EH (cell line): ENCODE measurements at regions not wholly inside any gene's neighbourhood (a gene's known extent, or its start where the extent isn't known, plus 50 kb on each side); places are given as distances from the start of the nearest gene placed in this dataset.

Source experiments
- DNase-seq: peaks from one replicate; pipeline ENCODE4 v3.0.0-alpha.2; 2015; ENCODE audit warnings: low read depth

GRCh38 chr13:108156749-108157148 is 58.6 kb downstream of the LIG4 start:
- DNase-seq, result no peak

- DNase-seq, result peak; percentile 34
Observed at GRCh38 chr13:108155185-108156106, 59.9 kb downstream of the LIG4 start.

- DNase-seq, result no peak
Observed at GRCh38 chr13:108154421-108154858, 60.9 kb downstream of the LIG4 start.

GRCh38 chr13:108146642-108147041 is 68.7 kb downstream of the LIG4 start:
- DNase-seq, result no peak

GRCh38 chr13:108142702-108143436 is 72.5 kb downstream of the LIG4 start:
- DNase-seq, result no peak

GRCh38 chr13:108137176-108137575 is 78.2 kb downstream of the LIG4 start:
- no peak for DNase-seq

GRCh38 chr13:108127406-108127805 is 87.9 kb downstream of the LIG4 start:
- no peak for DNase-seq

- no peak for DNase-seq
Observed at GRCh38 chr13:108126056-108126455, 89.3 kb downstream of the LIG4 start.

GRCh38 chr13:108121406-108121805 is 93.9 kb downstream of the LIG4 start:
- DNase-seq, result no peak

GRCh38 chr13:108120856-108121255 is 94.5 kb downstream of the LIG4 start:
- no peak for DNase-seq

GRCh38 chr13:108120302-108120701 is 95.0 kb downstream of the LIG4 start:
- no peak for DNase-seq

- no peak for DNase-seq
Observed at GRCh38 chr13:108115738-108116137, 99.6 kb downstream of the LIG4 start.

GRCh38 chr13:108113407-108113806 is 101.9 kb downstream of the LIG4 start:
- DNase-seq, result no peak

- no peak for DNase-seq
Observed at GRCh38 chr13:108104736-108105135, 110.6 kb downstream of the LIG4 start.

- no peak for DNase-seq
Observed at GRCh38 chr13:108102771-108103170, 112.6 kb downstream of the LIG4 start.

GRCh38 chr13:108096301-108096915 is 118.9 kb downstream of the LIG4 start:
- no peak for DNase-seq

GRCh38 chr13:108095036-108095435 is 120.3 kb downstream of the LIG4 start:
- DNase-seq, result no peak

GRCh38 chr13:108093616-108094015 is 121.7 kb downstream of the LIG4 start:
- no peak for DNase-seq

GRCh38 chr13:108087810-108088209 is 127.5 kb downstream of the LIG4 start:
- no peak for DNase-seq

- no peak for DNase-seq
Observed at GRCh38 chr13:108086678-108087077, 128.7 kb downstream of the LIG4 start.

GRCh38 chr13:108084840-108085239 is 130.5 kb downstream of the LIG4 start:
- no peak for DNase-seq

GRCh38 chr13:108083056-108083455 is 132.3 kb downstream of the LIG4 start:
- no peak for DNase-seq

GRCh38 chr13:108082481-108082880 is 132.9 kb downstream of the LIG4 start:
- no peak for DNase-seq
